ENCODE measurements at regions not wholly inside any gene's neighbourhood (a gene's known extent, or its start where the extent isn't known, plus 50 kb on each side); places are given as distances from the start of the nearest gene placed in this dataset.

- H4K20me1 ChIP-seq (ENCODE audit: insufficient read depth), result no peaks in the 10 kb centered on the region
- peak overlapping the region; percentile 64 for H3K4me2 ChIP-seq (ENCODE audit: unreplicated experiment)
- peaks cover 23% of the 10 kb centered on the region for H3K4me1 ChIP-seq (ENCODE audit: insufficient read depth)
- H3K4me3 ChIP-seq, result 0 out of 2 replicates have a peak overlapping the region, but pooled peaks have one; percentile 5
- H3K9me3 ChIP-seq (ENCODE audit: low read depth), result no peaks in the 10 kb centered on the region
- no peaks in the 10 kb centered on the region for H3K9me2 ChIP-seq (ENCODE audit: insufficient read depth)
- DNase-seq, result peak; percentile 61
- H3K27me3 ChIP-seq (replicated peaks; ENCODE audit: insufficient read depth), result no peaks in the 10 kb centered on the region
- no peak overlapping the region for H3K9ac ChIP-seq
- peak overlapping the region; percentile 69 for H2AFZ ChIP-seq
- peak overlapping the region; percentile 14; the same call in 1 of the 2 replicates for H3K27ac ChIP-seq
- in situ Hi-C loops (cut with MboI), result no loop called here
- peaks cover 10% of the 10 kb centered on the region; the same call in 1 of the 2 replicates for H3F3A ChIP-seq (ENCODE audit: insufficient read depth)
- H3K79me2 ChIP-seq (ENCODE audit: insufficient read depth), result no peaks in the 10 kb centered on the region
- H3K36me3 ChIP-seq (ENCODE audit: low read depth), result no peaks in the 10 kb centered on the region
- TF ChIP-seq EZH2phosphoT487 (IDR thresholded peaks at IDR 0.05; ENCODE audit: insufficient read depth, low read depth), result no peak
- WGBS, 2 experiments (ENCODE audit: low coverage in 1 of 2, low lambda C conversion rate in 2 of 2, missing lambda C conversion rate in 2 of 2), result 57 to 61% methylated on average over 2 of the region's 2 CpGs
These were observed 157.8 kb upstream of the DPYD start for GRCh38 chr1:98078596-98078995.

GRCh38 chr1:98077691-98078090, 156.9 kb upstream of the DPYD start:
- Histone ChIP-seq H2AFZ (0 out of 2 replicates have a peak overlapping the region, but pooled peaks have one; percentile 28), H3K9me3 (ENCODE audit: low read depth) (no peaks in the 10 kb centered on the region), H3K4me2 (ENCODE audit: unreplicated experiment) (peak overlapping the region; percentile 64), H3K9ac (no peak overlapping the region), H3K4me1 (ENCODE audit: insufficient read depth) (peaks cover 23% of the 10 kb centered on the region), H3K36me3 (ENCODE audit: low read depth) (no peaks in the 10 kb centered on the region), H3K27me3 (replicated peaks; ENCODE audit: insufficient read depth) (no peaks in the 10 kb centered on the region), H3F3A (ENCODE audit: insufficient read depth) (peaks cover 10% of the 10 kb centered on the region; the same call in 1 of the 2 replicates), H3K79me2 (ENCODE audit: insufficient read depth) (no peaks in the 10 kb centered on the region), H4K20me1 (ENCODE audit: insufficient read depth) (no peaks in the 10 kb centered on the region), H3K27ac (peak overlapping the region; percentile 14; the same call in 1 of the 2 replicates), H3K4me3 (no peak overlapping the region), H3K9me2 (ENCODE audit: insufficient read depth) (no peaks in the 10 kb centered on the region)
- no peak for TF ChIP-seq EZH2phosphoT487 (IDR thresholded peaks at IDR 0.05; ENCODE audit: insufficient read depth, low read depth)
- no peak for TF ChIP-seq EZH2 (IDR thresholded peaks at IDR 0.05; ENCODE audit: insufficient read depth, poor library complexity, severe bottlenecking)
- DNase-seq, result peak; percentile 58
- in situ Hi-C loops (cut with MboI), result no loop called here
- WGBS, 2 experiments (ENCODE audit: low coverage in 1 of 2, low lambda C conversion rate in 2 of 2, missing lambda C conversion rate in 2 of 2), result 86 to 96% methylated on average over 2 of the region's 2 CpGs

- Histone ChIP-seq H3K9me3 (ENCODE audit: low read depth) (no peaks in the 10 kb centered on the region), H3K4me3 (no peak overlapping the region), H3K9ac (no peak overlapping the region), H3K4me1 (ENCODE audit: insufficient read depth) (peaks cover 23% of the 10 kb centered on the region), H3K79me2 (ENCODE audit: insufficient read depth) (no peaks in the 10 kb centered on the region), H3K36me3 (ENCODE audit: low read depth) (no peaks in the 10 kb centered on the region), H3K27ac (no peak overlapping the region), H2AFZ (no peak overlapping the region), H3K9me2 (ENCODE audit: insufficient read depth) (no peaks in the 10 kb centered on the region), H3K4me2 (ENCODE audit: unreplicated experiment) (no peak overlapping the region), H3F3A (ENCODE audit: insufficient read depth) (peaks cover 10% of the 10 kb centered on the region; the same call in 1 of the 2 replicates), H3K27me3 (replicated peaks; ENCODE audit: insufficient read depth) (no peaks in the 10 kb centered on the region), H4K20me1 (ENCODE audit: insufficient read depth) (no peaks in the 10 kb centered on the region)
- TF ChIP-seq EZH2 (IDR thresholded peaks at IDR 0.05; ENCODE audit: insufficient read depth, poor library complexity, severe bottlenecking) (no peak), EZH2phosphoT487 (IDR thresholded peaks at IDR 0.05; ENCODE audit: insufficient read depth, low read depth) (no peak)
- 82 to 88% methylated on average over 1 of the region's 1 CpG for WGBS, 2 experiments (ENCODE audit: low coverage in 1 of 2, low lambda C conversion rate in 2 of 2, missing lambda C conversion rate in 2 of 2)
- in situ Hi-C loops (cut with MboI), result no loop called here
- no peak for DNase-seq
These were observed 154.8 kb upstream of the DPYD start for GRCh38 chr1:98075626-98076025.

DNA sequence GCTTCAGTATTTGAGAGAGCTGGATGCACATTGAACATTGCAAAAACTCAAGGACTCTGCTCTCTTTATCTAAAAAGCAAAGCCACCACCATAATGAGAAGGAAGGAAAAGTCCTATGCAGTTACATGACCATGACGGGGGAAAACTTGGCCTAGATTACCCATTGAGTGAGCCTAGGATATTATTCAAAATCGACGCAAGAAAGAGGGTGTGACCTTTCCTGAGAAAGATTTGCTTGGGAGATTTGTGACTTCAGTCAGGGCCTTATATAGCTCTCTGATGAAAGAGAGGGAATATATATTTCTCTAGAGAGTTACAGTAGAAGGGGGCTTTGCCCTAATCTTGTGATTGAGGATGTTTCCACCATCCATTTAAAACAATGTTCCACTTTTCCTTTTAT, 153.0 kb upstream of the DPYD start:
- Histone ChIP-seq H3K4me2 (ENCODE audit: unreplicated experiment) (no peak overlapping the region), H3F3A (ENCODE audit: insufficient read depth) (peaks cover 10% of the 10 kb centered on the region; the same call in 1 of the 2 replicates), H3K27ac (no peak overlapping the region), H3K36me3 (ENCODE audit: low read depth) (no peaks in the 10 kb centered on the region), H3K27me3 (replicated peaks; ENCODE audit: insufficient read depth) (no peaks in the 10 kb centered on the region), H4K20me1 (ENCODE audit: insufficient read depth) (no peaks in the 10 kb centered on the region), H2AFZ (no peak overlapping the region), H3K9me2 (ENCODE audit: insufficient read depth) (no peaks in the 10 kb centered on the region), H3K9me3 (ENCODE audit: low read depth) (no peaks in the 10 kb centered on the region), H3K4me1 (ENCODE audit: insufficient read depth) (peaks cover 20% of the 10 kb centered on the region), H3K9ac (no peak overlapping the region), H3K4me3 (no peak overlapping the region), H3K79me2 (ENCODE audit: insufficient read depth) (no peaks in the 10 kb centered on the region)
- TF ChIP-seq EZH2phosphoT487 (IDR thresholded peaks at IDR 0.05; ENCODE audit: insufficient read depth, low read depth) (no peak), EZH2 (IDR thresholded peaks at IDR 0.05; ENCODE audit: insufficient read depth, poor library complexity, severe bottlenecking) (no peak)
- no peak for DNase-seq
- in situ Hi-C loops (cut with MboI), result loop anchor here (25.0 kb wide), 1 partner anchor 1112 kb away; no protein-coding TSS in a partner anchor
- 98 to 99% methylated on average over 3 of the region's 3 CpGs for WGBS, 2 experiments (ENCODE audit: low coverage in 1 of 2, low lambda C conversion rate in 2 of 2, missing lambda C conversion rate in 2 of 2)
